ENCODE measurements at regions not wholly inside any gene's neighbourhood (a gene's known extent, or its start where the extent isn't known, plus 50 kb on each side); places are given as distances from the start of the nearest gene placed in this dataset.

DNA sequence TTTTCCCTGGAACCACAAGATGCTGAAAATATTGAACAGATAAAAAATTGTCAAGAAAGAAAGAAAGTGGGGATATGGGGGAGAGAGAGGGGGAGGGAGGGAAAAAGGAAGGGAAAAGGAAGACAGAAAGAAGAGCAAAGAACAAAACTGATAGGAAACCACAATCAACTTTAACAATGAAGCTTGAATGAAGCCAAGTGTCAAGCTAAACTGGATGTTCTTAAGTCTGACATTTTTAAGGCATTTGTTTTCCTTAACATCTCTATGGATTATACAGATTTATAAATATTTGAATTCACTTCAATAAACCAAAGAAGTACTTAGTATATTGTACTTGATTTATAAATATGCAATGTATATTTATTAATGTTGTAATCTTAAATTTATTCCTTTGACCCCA lies 197.6 kb upstream of the SMLR1 start:
- no peak for DNase-seq
- Histone ChIP-seq H3K4me3 (no peak overlapping the region), H3F3A (ENCODE audit: insufficient read depth, low read depth) (no peaks in the 10 kb centered on the region), H3K9me3 (ENCODE audit: insufficient read depth, low read depth) (no peaks in the 10 kb centered on the region), H4K20me1 (ENCODE audit: insufficient read depth) (no peaks in the 10 kb centered on the region), H2AFZ (no peak overlapping the region), H3K9me2 (ENCODE audit: insufficient read depth) (peaks cover 3% of the 10 kb centered on the region; the same call in 1 of the 2 replicates), H3K27me3 (ENCODE audit: insufficient read depth, low read depth) (no peaks in the 10 kb centered on the region), H3K27ac (no peak overlapping the region), H3K79me2 (ENCODE audit: low read depth) (no peaks in the 10 kb centered on the region), H3K4me2 (no peak overlapping the region), H3K4me1 (replicated peaks; ENCODE audit: insufficient read depth) (no peaks in the 10 kb centered on the region), H3K36me3 (ENCODE audit: low read depth) (no peaks in the 10 kb centered on the region)
- ChIA-PET CTCF (no interaction called here), POLR2A (ENCODE audit: unreplicated experiment) (interaction anchor here (0.6 kb wide), 1 partner anchor 50 kb away, joined by 5 read pairs; no protein-coding TSS in a partner anchor)
- TF ChIP-seq, protein P1, sequence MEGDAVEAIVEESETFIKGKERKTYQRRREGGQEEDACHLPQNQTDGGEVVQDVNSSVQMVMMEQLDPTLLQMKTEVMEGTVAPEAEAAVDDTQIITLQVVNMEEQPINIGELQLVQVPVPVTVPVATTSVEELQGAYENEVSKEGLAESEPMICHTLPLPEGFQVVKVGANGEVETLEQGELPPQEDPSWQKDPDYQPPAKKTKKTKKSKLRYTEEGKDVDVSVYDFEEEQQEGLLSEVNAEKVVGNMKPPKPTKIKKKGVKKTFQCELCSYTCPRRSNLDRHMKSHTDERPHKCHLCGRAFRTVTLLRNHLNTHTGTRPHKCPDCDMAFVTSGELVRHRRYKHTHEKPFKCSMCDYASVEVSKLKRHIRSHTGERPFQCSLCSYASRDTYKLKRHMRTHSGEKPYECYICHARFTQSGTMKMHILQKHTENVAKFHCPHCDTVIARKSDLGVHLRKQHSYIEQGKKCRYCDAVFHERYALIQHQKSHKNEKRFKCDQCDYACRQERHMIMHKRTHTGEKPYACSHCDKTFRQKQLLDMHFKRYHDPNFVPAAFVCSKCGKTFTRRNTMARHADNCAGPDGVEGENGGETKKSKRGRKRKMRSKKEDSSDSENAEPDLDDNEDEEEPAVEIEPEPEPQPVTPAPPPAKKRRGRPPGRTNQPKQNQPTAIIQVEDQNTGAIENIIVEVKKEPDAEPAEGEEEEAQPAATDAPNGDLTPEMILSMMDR (conservative IDR thresholded peaks at IDR 0.05), result no peak
- TF ChIP-seq EZH2 (IDR thresholded peaks at IDR 0.05; ENCODE audit: low read depth), result no peak
- no TSS peak for BruUV-seq (replicated peaks)
- intact Hi-C loops (cut with micrococcal nuclease; ENCODE audit: unreplicated experiment), result no loop called here

DNA sequence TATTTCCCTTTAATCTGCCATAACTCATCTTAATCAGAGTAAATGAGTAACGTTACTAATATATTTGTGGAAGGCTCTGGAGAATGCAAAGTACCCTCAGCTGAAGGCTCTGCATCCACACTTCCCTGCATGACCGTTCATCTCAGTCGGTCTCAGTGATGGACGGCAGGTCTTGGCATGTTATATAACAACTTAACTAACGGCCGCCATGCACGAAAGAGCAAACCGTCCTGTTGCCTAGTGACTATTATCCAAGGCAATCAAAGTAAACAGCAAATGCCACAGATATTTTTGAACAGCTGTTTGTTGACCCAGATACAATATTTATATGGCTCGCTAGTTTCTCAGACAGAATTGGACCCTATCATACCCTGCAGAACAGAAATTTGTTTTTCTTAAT lies 194.9 kb upstream of the SMLR1 start:
- no peak for TF ChIP-seq EZH2 (IDR thresholded peaks at IDR 0.05; ENCODE audit: low read depth)
- TF ChIP-seq, protein P1 (conservative IDR thresholded peaks at IDR 0.05), result no peak
- H3K9me2 ChIP-seq (ENCODE audit: insufficient read depth), result no peaks in the 10 kb centered on the region
- no peaks in the 10 kb centered on the region for H4K20me1 ChIP-seq (ENCODE audit: insufficient read depth)
- ChIA-PET CTCF (no interaction called here), POLR2A (ENCODE audit: unreplicated experiment) (no interaction called here)
- H3K27me3 ChIP-seq (ENCODE audit: insufficient read depth, low read depth), result no peaks in the 10 kb centered on the region
- no peak overlapping the region for H3K27ac ChIP-seq
- H3K4me1 ChIP-seq (replicated peaks; ENCODE audit: insufficient read depth), result no peaks in the 10 kb centered on the region
- H3K9me3 ChIP-seq (ENCODE audit: insufficient read depth, low read depth), result no peaks in the 10 kb centered on the region
- no peak overlapping the region for H3K4me2 ChIP-seq
- no peak for DNase-seq
- no TSS peak for BruUV-seq (replicated peaks)
- H3K36me3 ChIP-seq (ENCODE audit: low read depth), result no peaks in the 10 kb centered on the region
- no peak overlapping the region for H3K4me3 ChIP-seq
- H3F3A ChIP-seq (ENCODE audit: insufficient read depth, low read depth), result no peaks in the 10 kb centered on the region
- intact Hi-C loops (cut with micrococcal nuclease; ENCODE audit: unreplicated experiment), result no loop called here
- H3K79me2 ChIP-seq (ENCODE audit: low read depth), result no peaks in the 10 kb centered on the region
- H2AFZ ChIP-seq, result no peak overlapping the region

DNA sequence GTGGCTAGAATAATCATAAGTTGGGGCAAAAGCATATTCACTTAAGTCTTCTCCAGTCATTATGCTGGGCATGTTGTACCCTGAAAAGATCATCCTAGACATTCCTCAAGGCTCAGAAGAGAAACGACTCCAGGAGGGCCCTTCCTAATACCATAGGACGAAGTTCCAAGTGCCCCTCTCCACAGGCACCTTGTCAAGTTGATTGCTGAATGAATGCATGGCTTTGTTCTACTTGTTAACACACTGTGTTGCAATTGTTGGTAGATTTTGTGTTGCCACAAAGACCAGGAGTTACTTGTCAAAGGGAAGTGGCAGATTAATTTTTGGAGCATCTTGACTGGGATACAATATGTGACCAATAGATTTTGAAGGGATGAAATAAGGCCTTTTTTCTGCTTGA lies 194.3 kb upstream of the SMLR1 start:
- Histone ChIP-seq H2AFZ (no peak overlapping the region), H3F3A (ENCODE audit: insufficient read depth, low read depth) (no peaks in the 10 kb centered on the region), H3K36me3 (ENCODE audit: low read depth) (no peaks in the 10 kb centered on the region), H3K9me2 (ENCODE audit: insufficient read depth) (no peaks in the 10 kb centered on the region), H3K4me2 (no peak overlapping the region), H3K4me3 (no peak overlapping the region), H3K79me2 (ENCODE audit: low read depth) (no peaks in the 10 kb centered on the region), H4K20me1 (ENCODE audit: insufficient read depth) (no peaks in the 10 kb centered on the region), H3K27me3 (ENCODE audit: insufficient read depth, low read depth) (no peaks in the 10 kb centered on the region), H3K4me1 (replicated peaks; ENCODE audit: insufficient read depth) (no peaks in the 10 kb centered on the region), H3K9me3 (ENCODE audit: insufficient read depth, low read depth) (no peaks in the 10 kb centered on the region), H3K27ac (no peak overlapping the region)
- ChIA-PET CTCF (no interaction called here), POLR2A (ENCODE audit: unreplicated experiment) (no interaction called here)
- BruUV-seq (replicated peaks), result no TSS peak
- intact Hi-C loops (cut with micrococcal nuclease; ENCODE audit: unreplicated experiment), result no loop called here
- DNase-seq, result no peak
- no peak for TF ChIP-seq EZH2 (IDR thresholded peaks at IDR 0.05; ENCODE audit: low read depth)
- TF ChIP-seq, protein P1 (conservative IDR thresholded peaks at IDR 0.05), result no peak

All from PC-9 (cell line).